ENCODE measurements at regions not wholly inside any gene's neighbourhood (a gene's known extent, or its start where the extent isn't known, plus 50 kb on each side); places are given as distances from the start of the nearest gene placed in this dataset.

DNA sequence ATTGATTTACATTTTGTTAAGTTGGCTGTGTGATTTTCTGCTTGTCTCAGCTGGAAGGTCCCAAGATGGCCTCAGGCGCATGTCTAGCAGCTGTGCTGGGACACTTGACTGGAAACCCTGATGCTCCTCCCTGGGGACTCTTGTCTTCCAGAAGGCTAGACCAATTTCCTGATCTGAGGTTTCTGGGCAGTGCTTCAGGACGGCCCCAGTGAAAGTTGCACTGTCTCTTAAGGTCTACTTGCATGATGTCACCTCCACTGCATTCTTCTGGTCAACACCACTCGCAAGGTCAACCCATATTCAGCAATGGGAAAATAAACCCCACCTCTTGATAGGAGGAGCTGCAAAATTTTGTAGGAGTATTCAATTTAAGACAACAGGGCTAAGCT lies 116.0 kb downstream of the SALL1 start:
- Histone ChIP-seq H2AFZ (ENCODE audit: low read depth, low read length) (no peak overlapping the region), H3K4me1 (ENCODE audit: control insufficient read depth, extremely low read depth, insufficient read depth, low read length) (no peaks in the 10 kb centered on the region), H3K27me3 (ENCODE audit: control insufficient read depth in 2 of 2, insufficient read depth in 2 of 2, low read length in 2 of 2) (no peaks in the 10 kb centered on the region), H3K36me3 (ENCODE audit: control insufficient read depth in 2 of 2, extremely low read depth in 1 of 2, insufficient read depth in 2 of 2, low read length in 2 of 2) (no peaks in the 10 kb centered on the region), H3K9ac (replicated peaks; ENCODE audit: extremely low read depth, insufficient read depth, low read length) (no peak overlapping the region), H3K9me3 (replicated peaks; ENCODE audit: control insufficient read depth, insufficient read depth, low read length) (peaks cover 3% of the 10 kb centered on the region), H3K9me1 (replicated peaks; ENCODE audit: control insufficient read depth, extremely low read depth, insufficient read depth, low read length) (no peaks in the 10 kb centered on the region), H3K27ac (ENCODE audit: insufficient read depth, low read depth, low read length) (no peak overlapping the region), H3K4me2 (ENCODE audit: insufficient read depth, low read length) (no peak overlapping the region), H3K79me2 (ENCODE audit: control insufficient read depth, insufficient read depth, low read length) (no peaks in the 10 kb centered on the region), H3K4me3 (replicated peaks in 1 of 3; ENCODE audit: insufficient read depth in 1 of 3, low read depth in 1 of 3, low read length in 3 of 3) (no peak overlapping the region), H4K20me1 (replicated peaks; ENCODE audit: control insufficient read depth, extremely low read depth, insufficient read depth, low read length) (no peaks in the 10 kb centered on the region)
- DNase-seq (ENCODE audit: low read depth, low spot score) = no peak
- no peak for FAIRE-seq
- dilution Hi-C loops (cut with MboI; ENCODE audit: extremely low pct_ligation_motif_present, low sequenced_read_pairs) = no loop called here
- ChIA-PET CTCF (no interaction called here), POLR2A (no interaction called here)
- no TSS peak for BruUV-seq (replicated peaks)
- intact Hi-C loops (cut with micrococcal nuclease) = no loop called here
- TF ChIP-seq MYC (IDR thresholded peaks at IDR 0.05; ENCODE audit: low read depth, low read length) (no peak), JUN (IDR thresholded peaks at IDR 0.05; ENCODE audit: borderline replicate concordance, insufficient read depth, insufficient read length, low read depth) (no peak), FOS (IDR thresholded peaks at IDR 0.05; ENCODE audit: borderline replicate concordance, insufficient read depth, low read length) (no peak), EZH2 (IDR thresholded peaks at IDR 0.05; ENCODE audit: borderline replicate concordance, low read depth, low read length, severe bottlenecking) (no peak), POLR2AphosphoS5 (IDR thresholded peaks at IDR 0.05; ENCODE audit: insufficient read depth, low read depth, low read length) (no peak), POLR2A (IDR thresholded peaks at IDR 0.05; ENCODE audit: low read depth, low read length) (no peak), GATA2 (IDR thresholded peaks at IDR 0.05; ENCODE audit: insufficient read depth, insufficient read length, low read depth, low read length) (no peak)
- TF ChIP-seq, protein P1, sequence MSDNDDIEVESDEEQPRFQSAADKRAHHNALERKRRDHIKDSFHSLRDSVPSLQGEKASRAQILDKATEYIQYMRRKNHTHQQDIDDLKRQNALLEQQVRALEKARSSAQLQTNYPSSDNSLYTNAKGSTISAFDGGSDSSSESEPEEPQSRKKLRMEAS (IDR thresholded peaks at IDR 0.05; ENCODE audit: insufficient read depth, insufficient read length) = no peak
- TF ChIP-seq, protein P2, sequence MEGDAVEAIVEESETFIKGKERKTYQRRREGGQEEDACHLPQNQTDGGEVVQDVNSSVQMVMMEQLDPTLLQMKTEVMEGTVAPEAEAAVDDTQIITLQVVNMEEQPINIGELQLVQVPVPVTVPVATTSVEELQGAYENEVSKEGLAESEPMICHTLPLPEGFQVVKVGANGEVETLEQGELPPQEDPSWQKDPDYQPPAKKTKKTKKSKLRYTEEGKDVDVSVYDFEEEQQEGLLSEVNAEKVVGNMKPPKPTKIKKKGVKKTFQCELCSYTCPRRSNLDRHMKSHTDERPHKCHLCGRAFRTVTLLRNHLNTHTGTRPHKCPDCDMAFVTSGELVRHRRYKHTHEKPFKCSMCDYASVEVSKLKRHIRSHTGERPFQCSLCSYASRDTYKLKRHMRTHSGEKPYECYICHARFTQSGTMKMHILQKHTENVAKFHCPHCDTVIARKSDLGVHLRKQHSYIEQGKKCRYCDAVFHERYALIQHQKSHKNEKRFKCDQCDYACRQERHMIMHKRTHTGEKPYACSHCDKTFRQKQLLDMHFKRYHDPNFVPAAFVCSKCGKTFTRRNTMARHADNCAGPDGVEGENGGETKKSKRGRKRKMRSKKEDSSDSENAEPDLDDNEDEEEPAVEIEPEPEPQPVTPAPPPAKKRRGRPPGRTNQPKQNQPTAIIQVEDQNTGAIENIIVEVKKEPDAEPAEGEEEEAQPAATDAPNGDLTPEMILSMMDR (IDR thresholded peaks at IDR 0.05; ENCODE audit: extremely low read depth in 1 of 2, insufficient read depth in 1 of 2, low read depth in 1 of 2, low read length in 2 of 2) = no peak

All from endothelial cell of umbilical vein (primary cell).